Adrenal gland (tissue), 5 donors: ENCODE measurements at regions not wholly inside any gene's neighbourhood (a gene's known extent, or its start where the extent isn't known, plus 50 kb on each side); places are given as distances from the start of the nearest gene placed in this dataset.

Experiments
- CTCF ChIP-seq, 6 experiments: fragments of 450-650 bp in 4 of 6; fragments of 200-600 bp in 2 of 6; sonication (generic) in 1 of 6; IDR thresholded peaks; 1 replicate in 5 of 6; 2 replicates in 1 of 6; pipeline versions ENCODE4 v1.5.1 to v1.8.0; 2016 to 2021; ENCODE audit warnings: antibody characterized with exemption in 6 of 6, mild to moderate bottlenecking in 2 of 6, moderate library complexity in 1 of 6
- POLR2A ChIP-seq, 2 donors: fragments of 450-650 bp; IDR thresholded peaks; one replicate each; pipeline ENCODE4 v1.6.1; 2017; ENCODE audit warnings: antibody characterized with exemption in 2 of 2, mild to moderate bottlenecking in 2 of 2, moderate library complexity in 1 of 2
- donor health status: DM: no; HTN: no; CAD: no.

GRCh38 chr5:4983701-4984100 is 156.4 kb upstream of the ADAMTS16 start:
- no peak for TF ChIP-seq CTCF (IDR thresholded peaks at IDR 0.05)
- TF ChIP-seq POLR2A (IDR thresholded peaks at IDR 0.05), result no peak
